Mesothelial cell of epicardium (in vitro differentiated cells): ENCODE measurements at regions not wholly inside any gene's neighbourhood (a gene's known extent, or its start where the extent isn't known, plus 50 kb on each side); places are given as distances from the start of the nearest gene placed in this dataset.
A peak's percentile ranks its signal among the peaks of the same experiment; 100 is the strongest.
"Not testable (repeated sequence)": the region's sequence is repeated elsewhere in the genome, so short reads cannot be mapped to it uniquely, and the experiment has no call there.

ENCODE experiments used
- DNase-seq, 2 experiments: peaks; one replicate each; pipeline ENCODE4 v3.0.0; 2021; ENCODE audit warnings: low spot score in 2 of 2; ENCODE audit not compliant: unreplicated experiment in 2 of 2
- H3K27ac Mint-ChIP-seq: 2 replicates; pipeline ENCODE4 v1.8.0; 2021; ENCODE audit warnings: mixed read lengths
- H3K27me3 Mint-ChIP-seq: 2 replicates; pipeline ENCODE4 v1.8.0; 2021; ENCODE audit warnings: low read depth, mixed read lengths
- H3K36me3 Mint-ChIP-seq: 2 replicates; pipeline ENCODE4 v1.8.0; 2021; ENCODE audit warnings: mixed read lengths
- H3K4me1 Mint-ChIP-seq: 2 replicates; pipeline ENCODE4 v1.8.0; 2021; ENCODE audit warnings: mixed read lengths
- H3K4me3 Mint-ChIP-seq: 2 replicates; pipeline ENCODE4 v1.8.0; 2021; ENCODE audit warnings: mild to moderate bottlenecking, moderate library complexity, mixed read lengths
- H3K9me3 Mint-ChIP-seq: 2 replicates; pipeline ENCODE4 v1.8.0; 2021; ENCODE audit warnings: mixed read lengths
- TF ChIP-seq, protein P1 (sequence below): fragments of 200-600 bp; sonication (generic); IDR thresholded peaks from one replicate; pipeline ENCODE4 v1.5.0; 2021; ENCODE audit warnings: antibody characterized with exemption; ENCODE audit not compliant: unreplicated experiment

DNA sequence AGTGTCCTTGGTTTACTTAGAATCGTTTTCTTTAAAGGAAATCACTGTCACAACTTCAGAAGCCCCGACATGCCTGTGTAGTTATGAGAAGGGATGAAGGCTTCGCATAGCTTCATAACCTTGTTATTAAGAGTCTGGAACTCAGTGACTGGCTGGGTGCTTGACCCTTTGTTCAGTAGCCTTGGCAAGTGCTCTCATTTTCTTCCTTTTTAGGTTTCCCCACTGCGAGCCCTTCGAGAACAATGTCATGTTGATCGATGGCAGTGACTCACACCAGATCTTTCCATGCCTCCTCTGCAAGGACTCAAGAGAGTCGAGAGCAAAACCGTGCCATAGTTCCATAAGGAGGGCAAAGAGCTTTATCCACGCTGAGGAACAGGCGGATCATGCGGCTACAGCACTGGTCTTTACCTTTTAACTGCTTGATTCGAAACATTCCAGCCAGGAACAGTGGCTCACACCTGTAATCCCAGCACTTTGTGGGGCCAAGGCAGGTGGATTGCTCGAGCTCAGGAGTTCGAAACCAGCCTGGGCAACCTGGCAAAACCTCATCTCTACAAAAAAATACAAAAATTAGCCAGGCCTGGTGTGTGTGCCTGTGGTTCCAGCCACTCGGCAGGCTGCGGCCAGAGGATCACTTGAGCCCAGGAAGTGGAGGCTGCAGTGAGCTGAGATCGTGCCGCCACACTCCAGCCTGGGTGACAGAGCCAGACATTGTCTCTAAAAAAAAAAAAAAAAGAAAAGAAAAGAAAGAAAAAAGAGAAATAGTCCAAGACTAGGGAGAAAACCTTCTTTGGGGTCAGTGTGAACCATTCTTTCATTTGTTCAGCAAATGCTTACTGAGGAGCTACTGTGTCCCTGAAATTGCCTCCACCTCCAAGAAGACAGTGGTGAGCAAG lies 95.4 kb upstream of the ERRFI1 start:
- Mint-ChIP-seq H3K4me1 (peaks cover 50% of the 10 kb centered on the region), H3K36me3 (peaks cover 20% of the 10 kb centered on the region), H3K27me3 (no peaks in the 10 kb centered on the region), H3K9me3 (peaks cover 23% of the 10 kb centered on the region), H3K4me3 (no peak overlapping the region), H3K27ac (peak overlapping the region; percentile 96)
- TF ChIP-seq, protein P1, sequence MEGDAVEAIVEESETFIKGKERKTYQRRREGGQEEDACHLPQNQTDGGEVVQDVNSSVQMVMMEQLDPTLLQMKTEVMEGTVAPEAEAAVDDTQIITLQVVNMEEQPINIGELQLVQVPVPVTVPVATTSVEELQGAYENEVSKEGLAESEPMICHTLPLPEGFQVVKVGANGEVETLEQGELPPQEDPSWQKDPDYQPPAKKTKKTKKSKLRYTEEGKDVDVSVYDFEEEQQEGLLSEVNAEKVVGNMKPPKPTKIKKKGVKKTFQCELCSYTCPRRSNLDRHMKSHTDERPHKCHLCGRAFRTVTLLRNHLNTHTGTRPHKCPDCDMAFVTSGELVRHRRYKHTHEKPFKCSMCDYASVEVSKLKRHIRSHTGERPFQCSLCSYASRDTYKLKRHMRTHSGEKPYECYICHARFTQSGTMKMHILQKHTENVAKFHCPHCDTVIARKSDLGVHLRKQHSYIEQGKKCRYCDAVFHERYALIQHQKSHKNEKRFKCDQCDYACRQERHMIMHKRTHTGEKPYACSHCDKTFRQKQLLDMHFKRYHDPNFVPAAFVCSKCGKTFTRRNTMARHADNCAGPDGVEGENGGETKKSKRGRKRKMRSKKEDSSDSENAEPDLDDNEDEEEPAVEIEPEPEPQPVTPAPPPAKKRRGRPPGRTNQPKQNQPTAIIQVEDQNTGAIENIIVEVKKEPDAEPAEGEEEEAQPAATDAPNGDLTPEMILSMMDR, result no peak
- no peak for DNase-seq

DNA sequence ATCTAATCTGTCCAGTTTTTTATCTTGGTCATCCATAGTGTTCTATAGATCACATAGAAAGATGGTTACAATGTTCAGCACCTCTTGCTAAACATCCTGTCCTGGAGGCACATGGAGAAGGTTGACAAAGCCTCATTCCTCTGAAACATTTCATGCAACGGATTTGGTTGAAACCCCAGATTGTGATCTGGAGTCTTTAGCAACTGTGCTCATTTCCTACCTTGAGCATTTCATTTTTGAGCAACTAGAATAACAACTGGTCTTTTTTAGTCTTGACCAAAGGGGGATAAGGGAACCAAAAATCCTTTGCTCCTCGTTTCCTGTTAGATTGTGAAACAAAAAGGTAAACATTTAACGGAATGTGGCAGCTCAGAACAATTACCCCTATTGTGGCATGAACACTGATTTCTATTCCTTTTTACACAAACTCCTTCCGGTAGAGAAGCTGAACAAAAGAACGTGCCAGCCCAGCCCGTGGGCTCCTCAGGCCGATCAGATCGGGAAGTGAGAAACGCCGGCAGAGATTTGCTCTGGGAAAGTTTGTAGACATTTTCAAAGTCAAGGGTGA lies 94.7 kb upstream of the ERRFI1 start:
- no peak for DNase-seq
- Mint-ChIP-seq H3K4me3 (no peak overlapping the region), H3K36me3 (peaks cover 19% of the 10 kb centered on the region), H3K9me3 (peaks cover 20% of the 10 kb centered on the region), H3K27me3 (no peaks in the 10 kb centered on the region), H3K4me1 (peaks cover 53% of the 10 kb centered on the region), H3K27ac (peak overlapping the region; percentile 96)
- TF ChIP-seq, protein P1, result no peak

DNA sequence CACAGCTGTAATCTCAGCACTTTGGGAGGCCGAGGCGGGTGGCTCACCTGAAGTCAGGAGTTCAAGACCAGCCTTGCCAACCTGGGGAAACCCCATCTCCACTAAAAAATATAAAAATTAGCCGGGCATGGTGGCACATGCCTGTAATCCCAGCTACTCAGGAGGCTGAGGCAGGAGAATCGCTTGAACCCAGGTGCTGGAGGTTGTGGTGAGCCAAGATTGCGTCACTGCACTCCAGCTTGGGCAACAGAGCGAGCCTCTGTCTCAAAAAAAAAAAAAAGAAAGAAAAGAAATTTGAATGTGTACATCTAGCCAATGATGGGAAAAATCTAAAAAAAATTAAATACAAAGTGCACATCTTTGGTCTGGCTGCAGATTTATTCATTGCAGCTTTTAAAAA lies 92.6 kb upstream of the ERRFI1 start:
- peak overlapping the region; percentile 98 for H3K27ac Mint-ChIP-seq
- H3K4me1 Mint-ChIP-seq, result peaks cover 59% of the 10 kb centered on the region
- H3K9me3 Mint-ChIP-seq, DNase-seq, H3K4me3 Mint-ChIP-seq, H3K36me3 Mint-ChIP-seq, H3K27me3 Mint-ChIP-seq: not testable (repeated sequence)

DNA sequence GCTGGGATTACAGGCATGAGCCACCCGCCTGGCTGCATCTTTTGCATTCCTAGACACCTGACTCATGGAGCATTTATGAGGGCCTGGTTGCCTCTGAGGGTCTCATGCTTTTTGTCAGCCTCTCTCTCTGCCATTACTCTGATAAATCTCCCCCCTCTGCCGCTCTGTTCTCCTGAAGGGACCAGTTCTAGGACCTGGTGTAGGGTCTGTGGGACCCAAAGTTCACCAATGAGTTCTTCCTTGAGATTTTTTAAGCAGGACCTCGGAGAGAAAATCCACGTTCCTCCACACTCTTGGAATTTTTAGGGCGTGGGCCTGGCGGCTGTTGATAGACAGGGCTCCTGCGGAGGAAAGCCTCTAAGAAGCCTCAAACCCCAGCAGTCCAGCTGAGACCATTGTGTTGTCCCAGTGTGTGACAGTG lies 91.9 kb upstream of the ERRFI1 start:
- Mint-ChIP-seq H3K27me3 (no peaks in the 10 kb centered on the region), H3K4me1 (peaks cover 59% of the 10 kb centered on the region), H3K27ac (peak overlapping the region; percentile 98), H3K36me3 (peaks cover 3% of the 10 kb centered on the region), H3K4me3 (no peak overlapping the region), H3K9me3 (peaks cover 4% of the 10 kb centered on the region)
- DNase-seq, result no peak
- TF ChIP-seq, protein P1, result no peak

DNA sequence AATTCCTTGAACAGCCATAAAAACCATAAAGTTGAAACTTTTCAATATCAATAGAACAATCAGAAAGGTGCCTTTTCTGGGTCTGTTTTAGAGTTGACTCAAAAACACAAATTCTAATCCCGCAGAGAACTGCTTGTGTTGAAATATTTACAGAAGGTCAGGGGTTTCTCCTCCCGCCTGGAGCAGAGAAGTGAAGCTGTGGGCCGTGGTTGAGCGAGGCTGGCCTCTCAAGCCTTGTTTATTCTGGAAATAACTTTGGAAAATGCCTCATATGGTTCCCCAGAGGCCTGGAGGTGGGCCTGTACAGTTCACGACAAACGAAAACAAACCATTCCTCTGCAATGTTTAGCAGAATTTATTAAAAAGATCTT lies 90.8 kb upstream of the ERRFI1 start:
- Mint-ChIP-seq H3K27me3 (no peaks in the 10 kb centered on the region), H3K4me3 (no peak overlapping the region), H3K36me3 (peaks cover 3% of the 10 kb centered on the region), H3K9me3 (peaks cover 4% of the 10 kb centered on the region), H3K4me1 (peaks cover 51% of the 10 kb centered on the region), H3K27ac (peak overlapping the region; percentile 93)
- TF ChIP-seq, protein P1, result no peak
- no peak for DNase-seq

DNA sequence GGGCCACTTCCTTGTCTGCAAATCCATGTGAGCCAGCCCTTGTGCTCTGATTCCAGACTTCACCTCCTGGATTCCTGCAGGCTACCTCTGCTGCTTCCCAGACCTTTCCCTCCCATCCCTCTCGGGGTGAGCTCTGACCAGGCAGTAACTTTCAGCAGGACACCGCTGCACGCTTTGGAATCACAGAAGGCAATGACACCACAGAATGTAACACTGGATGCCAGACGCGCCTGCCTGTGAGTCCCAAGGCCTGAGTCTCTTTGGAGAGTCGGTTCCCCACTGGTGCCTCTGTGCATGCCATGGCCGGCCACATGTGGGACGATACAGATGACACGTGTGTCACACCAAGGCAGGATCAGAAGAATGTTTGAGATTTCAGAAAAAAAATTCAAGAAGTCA lies 89.7 kb upstream of the ERRFI1 start:
- TF ChIP-seq, protein P1, result no peak
- peak overlapping the region; percentile 73 for H3K27ac Mint-ChIP-seq
- H3K9me3 Mint-ChIP-seq, result peaks cover 4% of the 10 kb centered on the region
- no peak for DNase-seq
- H3K27me3 Mint-ChIP-seq, result no peaks in the 10 kb centered on the region
- H3K4me3 Mint-ChIP-seq, result no peak overlapping the region
- H3K4me1 Mint-ChIP-seq, result peaks cover 39% of the 10 kb centered on the region
- H3K36me3 Mint-ChIP-seq, result peaks cover 3% of the 10 kb centered on the region
